OCI-LY1 (cell line): ENCODE measurements at regions not wholly inside any gene's neighbourhood (a gene's known extent, or its start where the extent isn't known, plus 50 kb on each side); places are given as distances from the start of the nearest gene placed in this dataset.

Experiments
- H2AFZ ChIP-seq: fragments of 200-600 bp; sonication (generic), shearing (Covaris generic); 2 replicates; pipeline ENCODE4 v1.6.0; 2014; ENCODE audit warnings: antibody characterized with exemption, mild to moderate bottlenecking, low read length
- H3F3A ChIP-seq: fragments of 200-600 bp; sonication (generic), shearing (Covaris generic); 2 replicates; pipeline ENCODE4 v1.6.0; 2014; ENCODE audit warnings: mild to moderate bottlenecking, antibody characterized with exemption, low read length, moderate library complexity; ENCODE audit not compliant: insufficient read depth
- H3K27ac ChIP-seq: fragments of 200-600 bp; sonication (generic); 2 replicates; pipeline ENCODE4 v1.5.1; 2014; ENCODE audit warnings: low read length, mixed run types, mild to moderate bottlenecking, low read depth; ENCODE audit not compliant: poor library complexity, severe bottlenecking
- H3K27me3 ChIP-seq: fragments of 200-600 bp; sonication (generic); 2 replicates; pipeline ENCODE4 v1.6.0; 2014; ENCODE audit warnings: antibody characterized with exemption, mild to moderate bottlenecking, low read length, moderate library complexity; ENCODE audit not compliant: insufficient read depth
- H3K36me3 ChIP-seq: fragments of 200-600 bp; sonication (generic); 2 replicates; pipeline ENCODE4 v1.6.1; 2014; ENCODE audit warnings: mild to moderate bottlenecking, antibody characterized with exemption, low read length, moderate library complexity, mixed read lengths; ENCODE audit not compliant: insufficient read depth
- H3K4me1 ChIP-seq: fragments of 200-600 bp; sonication (generic); 2 replicates; pipeline ENCODE4 v1.5.1; 2014; ENCODE audit warnings: mild to moderate bottlenecking, low read length, moderate library complexity; ENCODE audit not compliant: insufficient read depth, severe bottlenecking
- H3K4me2 ChIP-seq: fragments of 200-600 bp; sonication (generic), shearing (Covaris generic); 2 replicates; pipeline ENCODE4 v1.6.1; 2014; ENCODE audit warnings: low read length
- H3K4me3 ChIP-seq: fragments of 200-600 bp; sonication (generic); 2 replicates; pipeline ENCODE4 v1.5.1; 2014; ENCODE audit warnings: low read length, low read depth, mild to moderate bottlenecking, mixed read lengths; ENCODE audit not compliant: poor library complexity, severe bottlenecking
- H3K79me2 ChIP-seq: fragments of 200-600 bp; shearing (Covaris generic); 2 replicates; pipeline ENCODE4 v1.6.1; 2016; ENCODE audit warnings: mixed run types, low read length, mixed read lengths; ENCODE audit not compliant: insufficient read depth
- H3K9ac ChIP-seq: fragments of 200-600 bp; sonication (generic), shearing (Covaris generic); 2 replicates; pipeline ENCODE4 v1.6.1; 2014; ENCODE audit warnings: mild to moderate bottlenecking, low read length, mixed read lengths
- H3K9me2 ChIP-seq: fragments of 200-600 bp; sonication (generic), shearing (Covaris generic); 2 replicates; pipeline ENCODE4 v1.6.1; 2014; ENCODE audit warnings: low read depth, mild to moderate bottlenecking, low read length, mixed read lengths
- H3K9me3 ChIP-seq: fragments of 200-600 bp; shearing (Covaris generic); 2 replicates; pipeline ENCODE4 v1.6.1; 2014; ENCODE audit warnings: low read length, mixed read lengths
- H4K20me1 ChIP-seq: fragments of 200-600 bp; sonication (generic), shearing (Covaris generic); 2 replicates; pipeline ENCODE4 v1.6.0; 2016; ENCODE audit warnings: mild to moderate bottlenecking, low read length; ENCODE audit not compliant: insufficient read depth
- CTCF ChIP-seq: fragments of 200-600 bp; sonication (generic), shearing (Covaris generic); IDR thresholded peaks from 2 replicates; pipeline ENCODE4 v1.5.1; 2017; ENCODE audit warnings: mild to moderate bottlenecking, antibody characterized with exemption, low read length, moderate library complexity, mixed read lengths
- EZH2 ChIP-seq: fragments of 200-600 bp; sonication (generic), shearing (Covaris generic); IDR thresholded peaks from 2 replicates; pipeline ENCODE4 v1.8.0; 2017; ENCODE audit warnings: borderline replicate concordance, mixed run types, mild to moderate bottlenecking, antibody characterized with exemption, low read length, moderate library complexity, mixed read lengths

- Histone ChIP-seq H3K4me2 (no peak overlapping the region), H3K4me1 (no peaks in the 10 kb centered on the region), H2AFZ (no peak overlapping the region), H3F3A (no peaks in the 10 kb centered on the region), H4K20me1 (no peaks in the 10 kb centered on the region), H3K27me3 (peaks cover 6% of the 10 kb centered on the region; the same call in 1 of the 2 replicates), H3K4me3 (no peak overlapping the region), H3K27ac (no peak overlapping the region), H3K79me2 (no peaks in the 10 kb centered on the region), H3K9me2 (no peaks in the 10 kb centered on the region), H3K9ac (no peak overlapping the region), H3K36me3 (no peaks in the 10 kb centered on the region), H3K9me3 (no peaks in the 10 kb centered on the region)
- TF ChIP-seq CTCF (no peak), EZH2 (no peak)
These were observed 203.0 kb downstream of the SP3 start for GRCh38 chr2:173762221-173762620.

- no peak overlapping the region for H3K27ac ChIP-seq
- no peaks in the 10 kb centered on the region for H3K79me2 ChIP-seq
- peaks cover 6% of the 10 kb centered on the region; the same call in 1 of the 2 replicates for H3K27me3 ChIP-seq
- H3K9me2 ChIP-seq = no peaks in the 10 kb centered on the region
- H3K4me1 ChIP-seq = no peaks in the 10 kb centered on the region
- no peaks in the 10 kb centered on the region for H3F3A ChIP-seq
- H3K4me3 ChIP-seq = no peak overlapping the region
- no peak overlapping the region for H3K9ac ChIP-seq
- H4K20me1 ChIP-seq = no peaks in the 10 kb centered on the region
- H3K36me3 ChIP-seq = no peaks in the 10 kb centered on the region
- H3K9me3 ChIP-seq = no peaks in the 10 kb centered on the region
- no peak overlapping the region for H2AFZ ChIP-seq
- no peak for TF ChIP-seq CTCF
- no peak for TF ChIP-seq EZH2
- H3K4me2 ChIP-seq = no peak overlapping the region
These were observed 202.3 kb downstream of the SP3 start for GRCh38 chr2:173762864-173763263.

- no peaks in the 10 kb centered on the region for H4K20me1 ChIP-seq
- H3K27me3 ChIP-seq = peaks cover 6% of the 10 kb centered on the region; the same call in 1 of the 2 replicates
- H3K9me2 ChIP-seq = no peaks in the 10 kb centered on the region
- no peak overlapping the region for H3K27ac ChIP-seq
- no peak overlapping the region for H3K4me3 ChIP-seq
- no peak overlapping the region for H2AFZ ChIP-seq
- H3K9me3 ChIP-seq = no peaks in the 10 kb centered on the region
- no peak overlapping the region for H3K4me2 ChIP-seq
- H3K79me2 ChIP-seq = no peaks in the 10 kb centered on the region
- H3K4me1 ChIP-seq = no peaks in the 10 kb centered on the region
- H3K36me3 ChIP-seq = no peaks in the 10 kb centered on the region
- TF ChIP-seq CTCF (no peak), EZH2 (no peak)
- no peaks in the 10 kb centered on the region for H3F3A ChIP-seq
- H3K9ac ChIP-seq = no peak overlapping the region
These were observed 201.5 kb downstream of the SP3 start for GRCh38 chr2:173763641-173764040.
